GM19467 (cell line): ENCODE measurements at regions not wholly inside any gene's neighbourhood (a gene's known extent, or its start where the extent isn't known, plus 50 kb on each side); places are given as distances from the start of the nearest gene placed in this dataset.
"Not testable (repeated sequence)": the region's sequence is repeated elsewhere in the genome, so short reads cannot be mapped to it uniquely, and the experiment has no call there.

Source experiments
- ATAC-seq: cut with Tn5 transposase; IDR thresholded peaks from one replicate; pipeline ENCODE4 v1.9.1; 2021; ENCODE audit warnings: mild to moderate bottlenecking, moderate library complexity; ENCODE audit not compliant: unreplicated experiment

GRCh38 chr2:52264911-52265310, 1233.0 kb upstream of the NRXN1 start:
- no peak for ATAC-seq

- ATAC-seq: no peak
These were observed 1232.6 kb upstream of the NRXN1 start for GRCh38 chr2:52264488-52264887.

- ATAC-seq: no peak
These were observed 1229.0 kb upstream of the NRXN1 start for GRCh38 chr2:52260904-52261303.

GRCh38 chr2:52258967-52259366, 1227.0 kb upstream of the NRXN1 start:
- ATAC-seq: not testable (repeated sequence)

GRCh38 chr2:52258038-52258437, 1226.1 kb upstream of the NRXN1 start:
- ATAC-seq: no peak

GRCh38 chr2:52253416-52253980, 1221.6 kb upstream of the NRXN1 start:
- no peak for ATAC-seq

- no peak for ATAC-seq
These were observed 1206.8 kb upstream of the NRXN1 start for GRCh38 chr2:52238782-52239181.

GRCh38 chr2:52222128-52222527, 1190.2 kb upstream of the NRXN1 start:
- ATAC-seq: no peak

GRCh38 chr2:52220393-52220792, 1188.5 kb upstream of the NRXN1 start:
- no peak for ATAC-seq

- ATAC-seq: no peak
These were observed 1178.7 kb upstream of the NRXN1 start for GRCh38 chr2:52210611-52211010.

- ATAC-seq: no peak
These were observed 1178.2 kb upstream of the NRXN1 start for GRCh38 chr2:52210161-52210560.

GRCh38 chr2:52194342-52194741, 1162.4 kb upstream of the NRXN1 start:
- no peak for ATAC-seq

- no peak for ATAC-seq
These were observed 1161.9 kb upstream of the NRXN1 start for GRCh38 chr2:52193804-52194203.

GRCh38 chr2:52192656-52193055, 1160.7 kb upstream of the NRXN1 start:
- ATAC-seq: no peak

- no peak for ATAC-seq
These were observed 1149.1 kb upstream of the NRXN1 start for GRCh38 chr2:52181080-52181479.

GRCh38 chr2:52178845-52179244, 1146.9 kb upstream of the NRXN1 start:
- no peak for ATAC-seq

- ATAC-seq: no peak
These were observed 1113.1 kb upstream of the NRXN1 start for GRCh38 chr2:52145005-52145404.

- ATAC-seq: no peak
These were observed 1112.7 kb upstream of the NRXN1 start for GRCh38 chr2:52144590-52144989.

- no peak for ATAC-seq
These were observed 1109.1 kb upstream of the NRXN1 start for GRCh38 chr2:52141076-52141475.

GRCh38 chr2:52139241-52139640, 1107.3 kb upstream of the NRXN1 start:
- ATAC-seq: no peak

- no peak for ATAC-seq
These were observed 1103.3 kb upstream of the NRXN1 start for GRCh38 chr2:52135235-52135634.

GRCh38 chr2:52128081-52128480, 1096.1 kb upstream of the NRXN1 start:
- ATAC-seq: no peak

GRCh38 chr2:52127527-52127926, 1095.6 kb upstream of the NRXN1 start:
- no peak for ATAC-seq
